ENCODE measurements at regions not wholly inside any gene's neighbourhood (a gene's known extent, or its start where the extent isn't known, plus 50 kb on each side); places are given as distances from the start of the nearest gene placed in this dataset.

DNA sequence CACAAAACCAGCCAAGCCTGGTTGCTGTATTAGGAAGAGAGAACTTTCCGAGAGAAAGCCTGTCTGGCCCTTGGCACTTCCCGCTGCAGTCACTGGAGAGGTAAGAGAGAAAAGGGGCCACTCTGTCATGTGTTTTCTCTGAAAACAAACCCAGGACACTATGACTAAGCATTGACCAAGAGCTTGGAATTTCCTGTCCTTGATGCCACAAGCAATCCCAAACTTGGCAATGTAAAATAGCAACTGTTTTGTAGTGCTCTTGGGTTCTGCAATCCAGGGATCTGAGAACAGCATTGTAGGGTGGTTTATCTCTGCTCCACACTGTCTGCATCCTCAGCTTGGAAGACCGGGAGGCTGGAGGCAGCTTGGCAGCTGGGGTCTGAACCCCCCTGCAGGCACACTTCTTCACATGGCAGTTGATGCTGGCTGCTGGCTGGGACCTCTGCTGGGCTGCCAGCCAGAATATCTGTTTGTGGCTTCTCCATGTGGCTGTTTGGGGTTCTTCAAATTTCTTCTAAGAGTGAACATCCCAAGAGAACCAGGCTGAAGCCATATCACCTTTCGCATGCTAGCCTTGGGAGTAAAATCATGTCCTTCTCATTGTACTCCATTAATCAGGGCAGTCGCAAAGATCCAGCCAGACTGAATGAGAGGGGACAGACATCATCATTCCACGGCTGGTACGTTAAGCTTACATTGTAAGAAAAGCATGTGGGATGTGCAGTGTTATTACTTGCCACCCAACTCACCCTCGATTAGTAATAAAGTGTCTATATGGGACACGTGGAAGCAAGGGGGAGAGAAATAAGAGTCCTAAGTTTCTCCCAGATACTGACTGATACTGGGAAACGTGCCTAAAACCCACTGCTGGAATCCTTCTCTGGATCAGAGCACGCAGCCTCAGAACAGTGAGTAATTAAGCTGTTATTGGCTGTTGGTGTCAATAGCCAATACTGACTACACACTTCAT lies 537.4 kb upstream of the B3GAT1 start:
- no peak for TF ChIP-seq FOXA1 (IDR thresholded peaks at IDR 0.05)
- TF ChIP-seq SUZ12 (IDR thresholded peaks at IDR 0.05), result no peak
- TF ChIP-seq, protein P1, sequence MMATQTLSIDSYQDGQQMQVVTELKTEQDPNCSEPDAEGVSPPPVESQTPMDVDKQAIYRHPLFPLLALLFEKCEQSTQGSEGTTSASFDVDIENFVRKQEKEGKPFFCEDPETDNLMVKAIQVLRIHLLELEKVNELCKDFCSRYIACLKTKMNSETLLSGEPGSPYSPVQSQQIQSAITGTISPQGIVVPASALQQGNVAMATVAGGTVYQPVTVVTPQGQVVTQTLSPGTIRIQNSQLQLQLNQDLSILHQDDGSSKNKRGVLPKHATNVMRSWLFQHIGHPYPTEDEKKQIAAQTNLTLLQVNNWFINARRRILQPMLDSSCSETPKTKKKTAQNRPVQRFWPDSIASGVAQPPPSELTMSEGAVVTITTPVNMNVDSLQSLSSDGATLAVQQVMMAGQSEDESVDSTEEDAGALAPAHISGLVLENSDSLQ (IDR thresholded peaks at IDR 0.05), result no peak
- no peak for TF ChIP-seq NFRKB (IDR thresholded peaks at IDR 0.05)
- TF ChIP-seq FOXM1 (IDR thresholded peaks at IDR 0.05; ENCODE audit: borderline replicate concordance), result no peak
- TF ChIP-seq TARDBP (IDR thresholded peaks at IDR 0.05), result no peak
- TF ChIP-seq ARNT (IDR thresholded peaks at IDR 0.05), result no peak
- no peak for TF ChIP-seq L3MBTL2 (conservative IDR thresholded peaks at IDR 0.05)
- TF ChIP-seq HDGF (IDR thresholded peaks at IDR 0.05; ENCODE audit: borderline replicate concordance), result no peak
